Left renal cortex interstitium (tissue), 4 donors: ENCODE measurements at regions not wholly inside any gene's neighbourhood (a gene's known extent, or its start where the extent isn't known, plus 50 kb on each side); places are given as distances from the start of the nearest gene placed in this dataset.

Experiments used
- DNase-seq, 4 donors: peaks; one replicate each; pipeline ENCODE4 v3.0.0-alpha.2; 2013; ENCODE audit warnings: low read depth in 4 of 4, low spot score in 2 of 4, missing footprints in 1 of 4

DNA sequence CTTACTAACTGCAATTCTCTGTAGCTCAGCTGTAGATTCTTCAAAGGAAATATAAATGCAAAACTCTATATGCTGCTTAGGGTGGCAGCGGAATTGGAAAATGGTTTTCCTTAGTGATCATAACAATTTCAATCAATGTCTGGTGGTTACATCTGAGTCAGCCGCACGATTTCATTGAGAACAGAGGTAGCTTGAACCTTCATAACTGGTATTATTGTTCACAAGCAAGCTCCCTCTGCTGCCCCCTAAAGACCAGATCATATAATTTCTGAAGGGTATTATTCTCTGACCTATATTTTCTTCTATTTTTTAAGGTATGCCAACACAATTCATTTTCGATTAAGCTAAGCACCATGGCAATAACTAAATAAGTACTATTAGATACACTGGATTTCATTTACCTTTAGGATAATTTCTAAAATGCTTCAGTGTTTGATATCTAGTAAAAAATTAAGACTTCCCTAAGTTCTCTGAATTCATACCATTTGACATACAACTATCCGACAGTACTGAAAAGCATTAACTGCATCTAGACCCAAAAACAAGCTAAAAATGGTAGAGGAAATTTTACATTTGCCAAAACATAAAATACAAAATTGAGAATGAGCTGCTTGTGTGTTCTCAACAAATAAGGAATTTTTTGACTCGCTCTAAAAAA lies 181.1 kb upstream of the SPEF2 start:
- peak in 2 of 4 donors; percentile 10 to 19 for DNase-seq

DNA sequence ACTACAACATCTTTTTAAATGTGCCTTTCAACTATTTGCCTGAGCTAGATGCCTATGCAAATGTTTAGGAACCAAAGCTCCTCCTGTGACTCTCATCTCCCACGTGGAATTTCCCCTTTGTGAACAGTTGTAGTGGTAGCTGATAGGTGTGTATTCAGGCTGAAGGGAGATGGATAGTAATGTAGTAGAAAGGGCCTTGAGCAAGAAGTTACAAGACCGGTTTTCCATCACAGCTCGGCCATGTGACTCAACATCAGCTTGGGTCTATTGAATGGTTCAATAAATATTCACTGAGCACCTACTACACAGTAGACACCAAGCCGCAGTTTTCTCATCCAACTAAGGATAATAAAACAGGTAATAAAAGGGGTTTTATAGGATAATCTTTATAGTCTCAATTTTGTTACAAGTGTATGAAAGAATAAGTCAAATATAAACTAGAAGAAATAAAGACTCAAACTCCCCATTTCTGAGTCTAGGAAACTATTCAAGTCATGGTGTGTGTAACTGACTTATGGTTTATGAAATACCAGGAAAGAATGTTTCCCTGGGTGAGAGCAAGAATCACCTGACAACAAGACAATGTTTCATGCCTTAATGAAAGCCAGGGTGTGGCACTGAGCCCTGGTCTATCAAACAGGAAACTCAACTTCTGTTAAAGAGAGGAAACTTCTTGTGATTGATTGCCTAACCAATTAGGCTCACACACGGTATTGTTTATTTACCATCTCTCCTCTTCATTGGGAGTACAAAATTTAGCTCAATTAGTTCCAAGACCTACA lies 187.1 kb upstream of the SPEF2 start:
- DNase-seq = no peak

DNA sequence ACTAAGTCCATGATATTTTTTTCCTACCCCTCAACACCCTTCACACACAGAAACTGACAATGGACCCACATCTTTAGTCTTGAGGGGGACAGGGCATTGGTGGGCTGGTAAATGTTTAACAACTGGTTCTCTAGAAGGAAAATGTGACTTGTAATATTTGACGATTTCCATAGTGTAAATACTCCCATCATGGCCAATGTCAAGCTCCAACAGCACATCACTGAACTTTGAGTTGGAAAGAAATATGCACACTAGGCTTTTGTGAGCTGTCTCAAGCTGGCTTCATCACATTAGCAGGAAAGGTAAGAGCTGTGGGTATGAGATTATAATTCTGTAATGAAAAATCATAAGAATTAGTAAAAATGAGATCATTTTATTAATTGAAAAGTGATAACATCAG lies 189.9 kb upstream of the PRLR start:
- no peak for DNase-seq

DNA sequence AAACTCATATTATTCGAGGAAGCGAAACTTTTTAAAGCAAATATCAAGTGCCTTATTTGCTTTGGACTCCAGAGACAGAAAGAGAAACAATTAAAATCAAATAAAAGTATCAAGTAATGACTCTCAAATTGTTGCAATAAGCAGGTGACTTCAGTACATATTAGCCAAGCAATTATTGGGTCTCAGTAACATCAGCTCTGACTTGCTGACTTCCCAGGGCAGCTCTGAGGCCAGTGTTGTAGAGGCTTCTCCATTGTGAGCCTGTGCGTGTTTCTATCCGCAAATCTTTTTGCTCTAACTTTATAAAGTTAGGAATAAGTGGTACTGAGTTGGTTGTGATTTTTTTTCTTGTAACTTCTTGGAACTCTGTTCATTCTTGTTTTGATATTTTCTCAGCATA lies 186.8 kb upstream of the PRLR start:
- DNase-seq = no peak

DNA sequence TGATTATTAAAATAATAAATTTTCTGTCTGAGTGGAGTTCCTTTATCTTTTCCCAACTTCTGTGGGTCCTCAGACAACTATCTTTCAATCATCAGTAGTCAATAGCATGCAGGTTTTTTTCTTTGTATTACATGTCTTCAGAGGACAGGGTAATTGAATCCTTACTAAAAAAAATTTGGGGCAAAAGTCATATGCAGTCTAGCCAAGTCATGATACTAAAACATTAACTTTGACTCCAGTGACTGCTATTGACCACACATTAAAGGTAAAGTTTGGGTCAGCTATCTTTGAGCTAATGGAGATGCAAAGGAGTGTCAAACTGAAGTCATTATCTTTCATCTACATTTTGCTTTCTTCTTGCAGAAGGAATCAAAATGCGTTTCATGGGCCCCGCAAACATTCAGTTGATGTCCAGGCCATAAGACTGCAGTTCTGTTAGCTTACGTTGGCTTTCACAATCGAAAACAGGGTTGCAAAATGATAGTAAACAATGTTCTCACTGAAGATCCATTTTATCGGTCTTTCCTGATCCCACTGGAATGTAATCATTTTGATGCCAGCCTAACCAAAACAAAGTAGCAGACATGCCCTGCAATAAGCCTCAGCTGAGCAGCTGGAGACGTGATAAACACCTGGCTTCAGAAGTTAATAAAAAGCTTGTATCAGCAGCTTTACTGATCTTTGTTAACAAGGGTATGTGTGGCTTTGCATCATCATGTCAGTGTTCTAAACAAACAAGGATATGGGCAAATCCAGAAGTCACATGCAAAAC lies 186.1 kb upstream of the PRLR start:
- no peak for DNase-seq

DNA sequence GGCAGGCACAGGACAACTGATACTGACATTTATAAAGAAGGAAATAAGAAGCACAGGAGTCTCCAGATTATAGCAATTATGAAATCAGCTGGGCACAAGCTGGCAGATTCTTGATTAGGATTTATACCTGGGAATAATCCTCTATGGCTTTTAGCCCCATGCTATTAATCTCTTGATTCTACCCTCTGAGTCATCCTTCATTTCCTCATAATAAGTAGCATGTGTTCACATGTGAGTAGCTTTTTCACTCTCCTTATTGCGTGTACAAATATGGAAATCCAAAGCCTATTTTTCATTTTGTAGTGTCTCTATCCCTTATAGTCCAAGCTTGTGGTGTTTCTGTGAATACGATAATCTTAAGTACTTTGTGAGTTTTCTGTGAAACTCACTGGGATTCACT lies 185.0 kb upstream of the PRLR start:
- DNase-seq = no peak

DNA sequence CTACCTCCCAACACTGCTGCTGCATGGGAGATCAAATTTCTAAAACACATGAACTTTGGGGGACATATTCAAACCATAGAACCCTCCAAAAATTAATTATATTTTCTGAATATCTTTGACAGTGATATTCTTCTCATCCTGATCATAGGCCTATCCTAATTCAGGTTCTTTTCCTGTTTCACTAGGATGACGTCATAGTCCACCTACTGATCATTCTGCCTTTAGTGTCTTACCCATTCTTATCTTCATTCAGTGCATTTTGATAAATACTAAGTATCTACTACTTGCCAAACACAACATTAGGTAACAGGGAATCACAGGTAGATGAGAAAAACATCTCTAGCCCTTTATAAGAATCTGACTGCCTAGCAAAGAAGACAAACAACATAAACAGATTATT lies 179.1 kb upstream of the PRLR start:
- DNase-seq = no peak

DNA sequence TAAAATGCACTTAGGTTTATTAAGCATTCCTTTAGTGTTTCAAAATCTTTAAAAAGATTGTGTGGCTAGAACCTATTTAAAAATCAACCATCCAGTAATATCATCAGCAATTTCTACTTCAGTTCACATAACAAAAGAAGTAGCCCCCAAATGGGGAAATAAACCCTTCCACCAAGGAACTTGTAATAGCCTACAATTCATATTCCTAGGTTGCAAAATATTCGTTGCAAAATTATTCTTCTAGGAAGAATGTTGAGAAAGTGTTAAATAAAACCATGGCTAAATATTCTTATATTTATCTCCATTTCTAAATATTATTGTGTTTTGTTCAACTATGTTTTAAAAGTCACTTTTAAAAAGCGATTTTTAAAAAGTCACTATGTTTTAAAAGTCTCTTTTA lies 177.9 kb upstream of the PRLR start:
- no peak for DNase-seq

DNA sequence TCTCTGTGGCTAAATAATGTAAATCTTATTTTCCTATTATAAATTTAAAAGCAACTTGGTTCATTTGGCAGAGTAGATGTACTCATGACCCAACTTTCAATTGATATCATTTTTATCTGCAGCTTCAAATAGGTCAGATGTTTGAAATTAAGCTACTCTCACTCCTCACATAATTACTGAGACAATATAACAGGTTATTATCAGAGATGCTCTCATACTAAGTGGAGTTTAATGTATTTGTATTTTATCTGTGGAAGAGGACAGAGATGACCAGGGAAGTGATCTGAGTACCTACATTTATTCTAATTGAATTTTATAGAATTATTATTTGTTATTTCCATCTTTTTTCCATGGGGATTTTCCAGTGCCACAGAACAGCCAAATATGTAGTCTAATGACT lies 177.4 kb upstream of the PRLR start:
- no peak for DNase-seq

DNA sequence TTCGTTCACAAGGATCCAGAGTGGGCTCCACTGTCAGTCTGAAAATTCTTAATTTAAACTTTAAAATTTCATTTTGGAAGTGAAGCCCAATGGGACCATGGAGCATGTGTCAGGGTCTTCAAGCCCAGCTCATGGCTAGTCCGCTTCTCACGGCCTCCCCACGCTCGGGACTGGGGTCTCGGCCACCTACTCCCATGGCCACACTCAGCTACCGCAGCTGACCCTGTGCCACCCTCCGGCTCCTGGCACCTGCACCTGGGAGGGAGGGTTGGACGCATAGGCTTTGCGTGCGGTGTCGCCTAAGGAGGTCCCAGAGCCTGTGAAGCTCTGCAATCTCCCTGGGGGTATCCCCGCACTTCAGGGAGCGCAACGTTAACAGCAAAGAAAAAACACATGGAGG lies 175.7 kb upstream of the PRLR start:
- no peak for DNase-seq

DNA sequence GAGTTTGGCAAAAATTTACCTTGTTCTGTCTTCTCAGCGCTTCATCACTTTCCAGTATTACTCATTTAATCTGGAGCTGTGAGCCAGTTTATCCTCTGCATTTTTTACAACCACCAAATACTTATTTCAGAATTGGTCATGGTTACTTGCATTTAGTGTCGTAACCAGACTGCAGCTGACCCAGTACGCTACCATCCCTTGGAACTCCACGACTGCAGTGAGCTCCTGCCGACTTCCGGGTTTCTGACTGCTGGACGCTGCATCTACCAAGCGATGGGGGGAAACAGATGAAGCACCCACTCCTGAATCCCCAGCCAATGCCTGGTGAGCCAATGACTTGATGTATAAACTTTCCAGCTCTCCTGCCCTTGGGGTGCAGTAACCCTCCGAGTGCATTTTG lies 174.4 kb upstream of the PRLR start:
- no peak for DNase-seq

DNA sequence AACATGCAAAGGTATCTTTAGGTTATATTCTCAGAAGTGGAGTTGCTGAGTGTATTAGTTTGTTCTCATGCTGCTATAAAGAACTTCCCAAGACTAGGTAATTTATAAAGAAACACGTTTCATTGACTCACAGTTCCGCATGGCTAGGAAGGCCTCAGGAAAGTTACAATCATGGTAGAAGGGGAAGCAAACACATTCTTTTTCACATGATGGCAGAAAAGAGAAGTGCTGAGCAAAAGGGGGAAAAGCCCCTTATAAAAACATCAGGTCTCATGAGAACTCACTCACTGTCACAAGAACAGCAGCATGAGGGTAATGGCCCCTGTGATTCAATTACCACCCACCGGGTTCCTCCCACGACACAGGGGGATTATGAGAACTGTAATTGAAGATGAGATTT lies 163.6 kb upstream of the PRLR start:
- no peak for DNase-seq

DNA sequence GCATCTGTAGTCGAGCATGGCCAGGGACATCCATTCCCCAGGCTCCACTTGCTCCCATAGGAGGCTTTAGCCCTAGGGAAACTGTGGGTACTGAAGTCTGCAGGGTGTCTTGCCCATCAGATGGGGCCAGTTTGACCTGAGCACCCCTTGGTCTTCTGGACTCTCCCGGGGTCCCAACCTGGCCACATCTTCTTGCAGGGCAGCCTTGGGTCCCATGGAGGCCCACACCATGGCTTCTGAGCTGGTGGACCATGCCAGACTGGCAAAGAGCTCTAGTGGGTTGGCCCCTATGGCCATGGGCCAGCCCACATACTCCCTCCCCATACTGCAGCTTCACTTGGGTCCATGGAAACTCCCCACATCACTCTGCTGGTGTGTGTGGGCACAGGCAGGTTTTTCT lies 154.4 kb upstream of the PRLR start:
- DNase-seq = no peak

DNA sequence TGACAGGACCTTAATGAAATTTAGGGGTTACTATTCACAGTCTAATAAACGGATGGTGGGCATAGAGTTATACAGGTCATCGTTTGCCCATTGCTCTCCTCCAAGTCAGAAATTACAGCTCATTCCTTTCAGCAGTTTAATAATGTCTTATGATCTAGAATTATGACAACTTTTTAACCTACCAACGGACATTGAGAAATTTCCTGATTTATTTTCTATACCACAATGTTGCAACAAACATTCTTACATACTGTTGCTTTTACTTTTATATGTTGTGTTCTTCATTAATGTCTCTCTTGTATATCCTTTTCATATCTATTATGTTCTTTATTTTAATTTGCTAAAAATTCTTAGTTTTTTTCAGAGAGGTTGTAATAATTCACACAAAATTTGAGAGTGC lies 152.8 kb upstream of the PRLR start:
- no peak for DNase-seq

DNA sequence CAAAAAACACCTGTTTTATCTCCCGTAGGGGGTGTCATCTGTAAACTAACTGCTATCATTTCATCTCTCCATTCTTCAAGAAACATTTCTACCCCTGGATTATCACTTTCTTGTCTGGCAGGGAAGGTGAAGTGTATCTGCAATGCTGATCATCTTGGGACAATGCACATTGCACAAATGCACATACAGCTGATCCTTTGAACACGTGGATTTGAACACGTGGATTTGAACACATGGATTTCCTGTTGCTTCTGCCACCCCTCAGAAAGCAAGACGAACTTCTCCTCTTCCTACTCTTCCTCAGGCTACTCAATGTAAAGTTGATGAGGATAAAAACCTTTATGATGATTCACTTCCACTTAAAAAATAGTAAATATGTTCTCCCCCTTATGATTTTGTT lies 147.4 kb upstream of the PRLR start:
- DNase-seq = no peak

DNA sequence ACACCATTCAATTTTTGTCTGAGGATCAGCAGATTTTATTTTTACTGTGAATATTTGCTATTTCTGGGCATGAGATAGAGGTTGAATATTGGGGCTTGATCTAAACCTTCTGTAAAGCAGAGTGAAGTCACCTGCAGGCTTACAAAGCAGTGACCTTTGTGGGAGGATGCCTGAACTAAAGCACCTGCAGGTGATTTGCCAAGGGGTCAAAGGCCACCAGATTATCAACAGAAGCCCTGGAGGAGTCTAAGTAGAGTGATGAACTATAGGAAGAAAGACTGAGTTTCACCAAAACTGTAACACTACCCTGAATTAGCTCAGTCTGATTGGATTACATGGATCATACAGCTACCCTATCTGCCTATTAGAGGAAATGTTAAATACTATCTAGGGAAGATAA lies 144.3 kb upstream of the PRLR start:
- DNase-seq = no peak

DNA sequence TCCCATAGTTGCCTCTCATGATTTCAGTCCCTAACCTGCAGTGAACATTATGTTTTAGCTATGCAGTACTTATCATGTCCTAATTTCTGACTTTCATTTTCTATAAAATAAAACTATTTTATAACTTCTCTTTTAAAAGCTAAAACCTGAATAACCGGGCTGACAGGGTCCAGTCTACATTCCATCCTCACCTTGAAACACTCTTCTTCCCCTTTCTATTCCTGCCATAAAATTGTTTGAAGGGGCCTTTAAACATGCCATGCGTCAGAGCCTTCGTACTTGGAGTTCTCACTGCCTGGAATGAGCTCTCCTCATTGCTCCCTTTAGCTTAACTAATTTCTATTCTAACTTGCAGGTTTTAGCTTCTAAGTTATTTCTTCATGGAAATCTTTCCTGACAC lies 143.0 kb upstream of the PRLR start:
- DNase-seq = no peak

DNA sequence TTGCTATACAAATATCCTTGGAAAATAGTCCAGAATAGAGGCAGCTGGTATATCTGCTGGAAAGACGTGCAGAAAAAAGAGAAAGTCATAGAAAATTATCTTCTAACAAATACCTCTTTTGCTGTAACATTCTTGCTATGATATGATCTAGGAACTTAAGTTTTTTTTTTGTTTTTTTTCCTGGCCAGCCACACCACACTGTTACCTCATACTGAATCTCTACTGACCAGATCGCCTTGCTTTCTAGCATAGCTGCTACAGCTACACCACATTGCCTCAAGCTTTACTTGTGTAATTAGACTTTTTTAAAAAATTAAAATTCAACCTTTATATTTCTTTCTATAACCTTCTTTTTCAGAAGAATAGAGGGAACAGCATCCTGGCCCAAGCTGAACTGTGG lies 142.2 kb upstream of the PRLR start:
- no peak for DNase-seq

DNA sequence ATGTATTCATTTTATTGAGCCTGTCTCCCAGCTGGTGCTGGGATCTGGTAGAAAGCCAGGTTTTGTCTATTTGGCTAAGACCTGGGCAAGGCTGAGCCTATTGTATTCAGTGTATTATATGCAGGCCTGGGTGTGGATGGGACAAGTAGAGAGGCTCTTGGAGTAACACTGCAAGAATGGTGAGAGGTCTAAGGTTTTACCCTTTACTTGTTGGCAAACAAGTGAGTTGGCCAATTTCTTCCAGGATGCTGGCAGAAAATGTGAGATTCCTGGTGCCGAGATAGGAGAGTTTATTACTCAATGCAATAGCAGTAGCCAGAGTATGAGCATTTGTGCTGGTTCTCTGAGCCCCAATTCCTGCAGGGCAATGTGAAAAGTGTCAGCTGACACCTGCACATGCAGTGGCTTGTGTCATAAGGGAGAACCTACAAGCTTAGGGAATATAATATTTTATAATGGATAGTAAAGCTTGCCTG lies 141.7 kb upstream of the PRLR start:
- no peak for DNase-seq

DNA sequence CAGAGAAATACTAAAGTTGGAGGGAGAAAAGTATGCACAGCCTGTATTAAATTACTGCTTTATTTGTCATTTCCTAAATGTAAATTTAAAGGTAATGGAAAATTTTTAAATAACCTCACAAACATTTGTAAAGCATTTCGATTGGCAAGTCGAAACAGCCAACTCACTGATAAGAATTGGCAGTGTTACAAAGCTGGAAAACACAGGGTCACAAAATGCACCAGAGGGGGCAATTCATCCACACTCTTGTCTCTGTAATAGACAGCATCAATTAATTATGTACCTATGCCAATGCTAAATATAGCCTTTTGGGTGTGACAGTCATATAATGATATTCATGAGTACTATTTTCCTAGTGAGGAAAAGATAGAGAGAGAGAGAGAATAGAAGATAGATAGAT lies 140.6 kb upstream of the PRLR start:
- no peak for DNase-seq

DNA sequence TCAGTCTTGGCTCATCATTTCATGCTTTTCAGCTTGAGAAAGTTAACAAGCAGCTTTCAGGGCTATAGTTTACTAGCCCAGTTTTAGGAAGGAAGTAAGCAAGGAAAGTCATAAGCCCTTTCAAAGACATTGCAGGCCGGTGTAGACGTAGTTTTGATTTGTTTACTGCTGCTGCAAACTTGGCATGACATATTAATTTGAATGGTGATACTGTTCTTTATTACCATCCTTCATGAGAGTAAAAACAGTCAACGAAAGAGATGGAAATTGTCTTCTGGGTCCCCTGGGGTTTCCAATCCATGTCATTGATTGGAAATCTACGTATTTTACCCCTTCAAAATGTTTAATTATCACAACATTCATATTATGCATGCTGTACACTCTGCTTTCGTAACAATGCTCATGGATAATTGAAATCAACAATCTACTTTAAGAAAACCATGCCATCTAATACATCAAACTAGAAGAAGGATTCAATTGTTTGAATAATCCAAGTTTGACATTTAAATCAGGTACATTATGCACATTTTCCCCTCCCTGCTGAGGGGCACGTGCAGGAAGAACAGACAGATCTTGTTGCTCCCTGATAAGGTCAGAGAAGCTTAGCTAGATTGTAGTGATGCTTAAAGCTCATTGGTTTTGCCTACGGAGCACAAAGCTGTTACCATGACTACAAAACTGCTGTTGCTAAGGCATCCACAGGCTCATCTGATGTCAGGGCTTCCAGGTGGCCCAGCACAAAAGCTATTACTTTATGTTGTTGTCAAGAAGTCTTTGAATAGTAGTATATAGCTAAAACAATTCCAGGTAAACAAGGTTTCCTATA lies 139.9 kb upstream of the PRLR start:
- no peak for DNase-seq
